Hepatocyte (in vitro differentiated cells): ENCODE measurements at regions not wholly inside any gene's neighbourhood (a gene's known extent, or its start where the extent isn't known, plus 50 kb on each side); places are given as distances from the start of the nearest gene placed in this dataset.

Experiments
- DNase-seq: peaks from one replicate; pipeline ENCODE4 v3.0.0-alpha.2; 2016; ENCODE audit warnings: low spot score
- H2AFZ ChIP-seq: fragments of 200-600 bp; sonication (generic); 2 replicates; pipeline ENCODE4 v1.6.0; 2016; ENCODE audit warnings: antibody characterized with exemption, mild to moderate bottlenecking
- H3K27ac ChIP-seq: fragments of 200-600 bp; sonication (generic); 2 replicates; pipeline ENCODE4 v1.5.1; 2016; ENCODE audit warnings: mild to moderate bottlenecking
- H3K27me3 ChIP-seq: fragments of 200-600 bp; sonication (generic); 2 replicates; pipeline ENCODE4 v1.6.1; 2016
- H3K36me3 ChIP-seq: fragments of 200-600 bp; sonication (generic); replicated peaks from 2 replicates; pipeline ENCODE4 v1.5.1; 2016; ENCODE audit warnings: low read depth; ENCODE audit not compliant: insufficient read depth
- H3K4me1 ChIP-seq: fragments of 200-600 bp; sonication (generic); 2 replicates; pipeline ENCODE4 v1.5.1; 2016; ENCODE audit warnings: mild to moderate bottlenecking, moderate library complexity; ENCODE audit not compliant: insufficient read depth
- H3K4me2 ChIP-seq: fragments of 200-600 bp; sonication (generic); 2 replicates; pipeline ENCODE4 v1.6.0; 2016
- H3K4me3 ChIP-seq: fragments of 200-600 bp; sonication (generic); 2 replicates; pipeline ENCODE4 v1.5.1; 2016; ENCODE audit warnings: mild to moderate bottlenecking
- H3K79me2 ChIP-seq: fragments of 200-600 bp; sonication (generic); 2 replicates; pipeline ENCODE4 v1.6.0; 2017; ENCODE audit warnings: mild to moderate bottlenecking
- H3K9me2 ChIP-seq: fragments of 200-600 bp; sonication (generic); replicated peaks from 2 replicates; pipeline ENCODE4 v1.6.0; 2017; ENCODE audit warnings: mild to moderate bottlenecking; ENCODE audit not compliant: insufficient read depth
- H3K9me3 ChIP-seq: fragments of 200-600 bp; sonication (generic); 2 replicates; pipeline ENCODE4 v1.5.1; 2016; ENCODE audit warnings: low read depth, mild to moderate bottlenecking
- H4K20me1 ChIP-seq: fragments of 200-600 bp; sonication (generic); 2 replicates; pipeline ENCODE4 v1.6.0; 2016; ENCODE audit warnings: mild to moderate bottlenecking; ENCODE audit not compliant: insufficient read depth, poor library complexity, severe bottlenecking
- EZH2 ChIP-seq: fragments of 200-600 bp; sonication (generic); IDR thresholded peaks from 2 replicates; pipeline ENCODE4 v1.6.1; 2016; ENCODE audit warnings: antibody characterized with exemption, mild to moderate bottlenecking, borderline replicate concordance
- EZH2phosphoT487 ChIP-seq: fragments of 200-600 bp; sonication (generic); IDR thresholded peaks from one replicate; pipeline ENCODE4 v1.6.1; 2018; ENCODE audit warnings: antibody characterized with exemption, mild to moderate bottlenecking, low read depth, moderate library complexity; ENCODE audit not compliant: unreplicated experiment, severe bottlenecking
- WGBS: methylation state at CpG from one replicate; pipeline ENCODE4 v1.1.6; 2016; ENCODE audit warnings: low lambda C conversion rate; ENCODE audit errors: missing lambda C conversion rate; 5-methylcytosine and 5-hydroxymethylcytosine counted together
- TF ChIP-seq, protein P1 (sequence below): fragments of 200-600 bp; sonication (generic); IDR thresholded peaks from 2 replicates; pipeline ENCODE4 v1.5.1; 2016; ENCODE audit warnings: antibody characterized with exemption, mild to moderate bottlenecking; ENCODE audit not compliant: poor library complexity

DNA sequence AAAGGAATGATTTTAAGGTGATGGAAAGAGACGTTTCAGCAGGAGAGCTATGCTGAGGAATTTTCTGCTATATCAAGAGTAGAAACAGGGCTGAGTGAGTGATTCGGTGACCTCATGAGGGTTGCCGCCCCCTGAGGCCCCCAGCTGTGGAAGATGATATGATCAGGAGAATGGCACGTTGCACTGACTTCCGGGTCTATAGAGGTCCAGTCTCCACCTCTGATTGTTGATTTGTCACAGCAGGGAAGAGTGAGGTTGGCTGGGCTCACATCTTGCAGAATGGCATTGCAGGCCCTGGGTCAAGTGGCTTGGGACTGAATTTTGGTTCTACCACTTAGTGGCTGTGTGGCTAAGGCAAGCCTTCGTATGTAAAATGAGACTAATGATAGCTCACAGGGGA is 205.1 kb downstream of the SNX19 start:
- Histone ChIP-seq H3K4me1 (no peaks in the 10 kb centered on the region), H3K9me3 (no peaks in the 10 kb centered on the region), H3K9me2 (no peaks in the 10 kb centered on the region), H3K27ac (no peak overlapping the region), H3K4me3 (no peak overlapping the region), H3K36me3 (no peaks in the 10 kb centered on the region), H3K27me3 (no peaks in the 10 kb centered on the region), H3K79me2 (no peaks in the 10 kb centered on the region), H3K4me2 (no peak overlapping the region), H2AFZ (no peak overlapping the region), H4K20me1 (no peaks in the 10 kb centered on the region)
- DNase-seq: no peak
- WGBS: 75% methylated on average over 6 of the region's 6 CpGs
- TF ChIP-seq EZH2 (no peak), EZH2phosphoT487 (no peak)
- TF ChIP-seq, protein P1, sequence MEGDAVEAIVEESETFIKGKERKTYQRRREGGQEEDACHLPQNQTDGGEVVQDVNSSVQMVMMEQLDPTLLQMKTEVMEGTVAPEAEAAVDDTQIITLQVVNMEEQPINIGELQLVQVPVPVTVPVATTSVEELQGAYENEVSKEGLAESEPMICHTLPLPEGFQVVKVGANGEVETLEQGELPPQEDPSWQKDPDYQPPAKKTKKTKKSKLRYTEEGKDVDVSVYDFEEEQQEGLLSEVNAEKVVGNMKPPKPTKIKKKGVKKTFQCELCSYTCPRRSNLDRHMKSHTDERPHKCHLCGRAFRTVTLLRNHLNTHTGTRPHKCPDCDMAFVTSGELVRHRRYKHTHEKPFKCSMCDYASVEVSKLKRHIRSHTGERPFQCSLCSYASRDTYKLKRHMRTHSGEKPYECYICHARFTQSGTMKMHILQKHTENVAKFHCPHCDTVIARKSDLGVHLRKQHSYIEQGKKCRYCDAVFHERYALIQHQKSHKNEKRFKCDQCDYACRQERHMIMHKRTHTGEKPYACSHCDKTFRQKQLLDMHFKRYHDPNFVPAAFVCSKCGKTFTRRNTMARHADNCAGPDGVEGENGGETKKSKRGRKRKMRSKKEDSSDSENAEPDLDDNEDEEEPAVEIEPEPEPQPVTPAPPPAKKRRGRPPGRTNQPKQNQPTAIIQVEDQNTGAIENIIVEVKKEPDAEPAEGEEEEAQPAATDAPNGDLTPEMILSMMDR: no peak

DNA sequence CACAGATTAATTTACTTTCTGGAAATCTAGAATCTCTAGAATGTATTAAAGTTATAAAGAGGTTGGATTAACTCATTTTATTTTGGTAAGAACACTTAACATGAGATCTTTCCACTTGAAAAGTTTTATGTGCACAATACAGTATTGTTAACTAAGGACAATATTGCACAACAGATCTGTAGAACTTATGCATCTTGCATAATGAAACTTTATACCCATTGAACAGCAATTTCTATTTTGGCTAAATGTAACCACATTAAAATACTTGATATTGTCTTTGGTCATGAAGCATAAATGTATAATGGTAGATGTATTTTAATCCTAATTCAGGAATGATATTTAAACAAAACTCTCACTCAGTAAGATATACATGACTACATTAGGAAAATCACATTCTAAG is 203.8 kb downstream of the SNX19 start:
- H3K4me3 ChIP-seq: no peak overlapping the region
- DNase-seq: no peak
- no peaks in the 10 kb centered on the region for H3K36me3 ChIP-seq
- H3K9me2 ChIP-seq: no peaks in the 10 kb centered on the region
- H2AFZ ChIP-seq: no peak overlapping the region
- TF ChIP-seq EZH2phosphoT487: no peak
- TF ChIP-seq EZH2: no peak
- TF ChIP-seq, protein P1: no peak
- H3K27ac ChIP-seq: no peak overlapping the region
- no peaks in the 10 kb centered on the region for H3K9me3 ChIP-seq
- no peaks in the 10 kb centered on the region for H3K27me3 ChIP-seq
- no peaks in the 10 kb centered on the region for H3K79me2 ChIP-seq
- no peak overlapping the region for H3K4me2 ChIP-seq
- no peaks in the 10 kb centered on the region for H3K4me1 ChIP-seq
- no peaks in the 10 kb centered on the region for H4K20me1 ChIP-seq

DNA sequence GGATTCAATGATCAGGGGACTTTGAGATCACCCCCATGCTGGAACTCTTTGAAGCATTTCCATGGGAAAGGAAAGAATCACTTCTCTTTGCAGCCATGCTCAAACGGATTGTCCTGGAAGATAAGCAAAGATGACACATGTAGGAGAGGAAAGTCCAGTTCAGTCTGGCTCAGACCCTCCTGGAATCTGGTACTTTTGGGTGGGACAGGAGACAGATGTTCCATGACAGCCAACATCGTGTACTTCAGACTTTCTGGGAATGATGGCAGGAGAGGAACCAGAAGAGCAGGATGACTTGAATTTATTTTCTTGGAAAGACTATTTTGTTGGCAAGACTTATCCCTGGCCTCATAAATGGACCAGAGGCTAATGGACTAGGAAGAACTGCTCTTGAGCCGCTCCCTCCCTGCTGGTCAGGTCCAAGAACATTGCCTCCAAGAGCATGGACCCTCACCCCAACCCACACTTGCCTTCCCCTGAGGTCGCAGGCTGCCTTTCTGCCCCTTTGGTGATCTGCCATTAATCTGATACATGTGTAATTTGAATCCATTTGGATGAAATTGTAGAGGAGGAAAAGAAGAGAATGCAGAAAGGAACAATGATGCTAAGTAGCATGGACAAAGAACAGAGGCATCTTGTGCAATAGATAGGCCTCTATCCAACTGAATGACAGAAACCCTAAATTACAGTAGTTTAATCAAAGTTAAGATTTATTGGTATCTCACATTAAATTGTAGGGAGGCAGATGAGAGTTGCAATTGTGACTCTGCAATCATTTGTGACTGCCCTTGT is 201.0 kb downstream of the SNX19 start:
- H3K27ac ChIP-seq: no peak overlapping the region
- H3K9me3 ChIP-seq: no peaks in the 10 kb centered on the region
- no peaks in the 10 kb centered on the region for H3K27me3 ChIP-seq
- H3K4me2 ChIP-seq: no peak overlapping the region
- TF ChIP-seq EZH2phosphoT487 (no peak), EZH2 (no peak)
- TF ChIP-seq, protein P1: no peak
- H2AFZ ChIP-seq: no peak overlapping the region
- WGBS: 74% methylated on average over 4 of the region's 4 CpGs
- H3K79me2 ChIP-seq: no peaks in the 10 kb centered on the region
- no peak overlapping the region for H3K4me3 ChIP-seq
- H3K36me3 ChIP-seq: no peaks in the 10 kb centered on the region
- H4K20me1 ChIP-seq: no peaks in the 10 kb centered on the region
- H3K4me1 ChIP-seq: no peaks in the 10 kb centered on the region
- DNase-seq: no peak
- no peaks in the 10 kb centered on the region for H3K9me2 ChIP-seq
